Astrocyte of the spinal cord (primary cell): ENCODE measurements at regions not wholly inside any gene's neighbourhood (a gene's known extent, or its start where the extent isn't known, plus 50 kb on each side); places are given as distances from the start of the nearest gene placed in this dataset.

Experiments used
- DNase-seq: peaks from one replicate; pipeline ENCODE4 v3.0.0; 2011; ENCODE audit warnings: low read depth, low spot score
- H3K4me3 ChIP-seq: 2 replicates; pipeline ENCODE4 v1.5.1; 2011; ENCODE audit warnings: low read depth, mild to moderate bottlenecking, low read length, moderate library complexity
- CTCF ChIP-seq: IDR thresholded peaks from 2 replicates; pipeline ENCODE4 v1.5.1; 2012; ENCODE audit warnings: low read depth, mild to moderate bottlenecking, low read length, inconsistent platforms
- in situ Hi-C: cut with HindIII; loops from 2 replicates; pipeline ENCODE4 v1.10.0; 2017; ENCODE audit warnings: low sequenced_read_pairs

GRCh38 chr2:239717706-239718105 lies 307.4 kb downstream of the NDUFA10 start:
- no peak overlapping the region for H3K4me3 ChIP-seq
- no peak for TF ChIP-seq CTCF
- no peak for DNase-seq
- in situ Hi-C loops = no loop called here

DNA sequence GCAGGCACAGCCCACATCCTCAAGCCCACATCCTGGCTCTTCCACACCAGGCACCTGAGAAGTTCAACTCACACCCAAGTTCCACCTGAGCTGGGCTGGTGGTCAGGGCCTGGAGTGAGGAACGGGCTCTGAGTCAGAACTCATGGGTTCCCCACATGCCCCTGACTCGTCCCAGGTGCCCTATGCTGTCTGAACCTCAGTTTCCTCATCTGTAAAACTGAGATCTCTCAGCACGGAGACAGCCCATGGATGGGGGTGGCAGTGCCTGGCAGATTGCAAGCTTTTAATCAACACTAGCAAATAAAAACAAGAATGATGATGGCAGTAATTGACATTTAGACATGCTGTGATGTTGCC lies 307.8 kb downstream of the NDUFA10 start:
- no peak overlapping the region for H3K4me3 ChIP-seq
- TF ChIP-seq CTCF = no peak
- no peak for DNase-seq
- in situ Hi-C loops = no loop called here

DNA sequence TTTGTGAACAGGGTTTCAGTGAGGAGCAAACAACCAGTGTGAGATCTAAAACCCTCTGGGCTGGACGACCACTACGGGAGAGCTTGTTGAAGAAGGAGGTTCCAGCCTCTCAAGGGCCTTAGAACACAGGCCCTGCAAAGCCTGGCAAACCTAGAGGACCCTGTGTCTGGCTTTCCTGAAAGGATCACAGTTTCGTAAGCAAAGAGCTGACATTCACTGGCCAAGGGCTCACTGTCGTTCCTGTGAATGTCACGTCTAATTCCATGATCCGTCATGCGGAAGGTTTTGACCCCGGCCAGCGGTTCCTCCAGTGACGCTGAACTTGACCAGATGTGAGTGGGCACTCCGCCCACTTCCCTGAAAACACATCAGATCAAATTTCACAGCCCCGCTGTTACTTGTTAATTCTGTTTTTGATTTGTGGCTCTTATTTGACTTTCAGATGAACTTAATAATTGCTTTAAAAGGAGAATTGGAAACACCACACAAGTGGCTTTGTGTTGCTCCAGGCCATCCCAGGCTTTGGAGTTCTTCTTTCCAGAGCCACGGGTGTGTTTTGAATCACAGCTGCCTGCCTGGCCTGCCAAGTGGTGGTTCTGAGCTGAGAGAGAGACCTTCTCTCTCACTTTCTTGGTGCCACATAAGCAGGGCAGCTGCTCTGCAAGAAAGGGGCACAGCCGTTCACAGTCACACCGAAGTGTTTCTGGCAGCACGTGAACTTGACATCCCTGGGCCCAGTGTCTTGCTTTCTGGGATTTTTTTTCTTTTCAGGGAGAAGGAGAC lies 308.4 kb downstream of the NDUFA10 start:
- in situ Hi-C loops = no loop called here
- H3K4me3 ChIP-seq = no peak overlapping the region
- TF ChIP-seq CTCF = no peak
- DNase-seq = no peak

DNA sequence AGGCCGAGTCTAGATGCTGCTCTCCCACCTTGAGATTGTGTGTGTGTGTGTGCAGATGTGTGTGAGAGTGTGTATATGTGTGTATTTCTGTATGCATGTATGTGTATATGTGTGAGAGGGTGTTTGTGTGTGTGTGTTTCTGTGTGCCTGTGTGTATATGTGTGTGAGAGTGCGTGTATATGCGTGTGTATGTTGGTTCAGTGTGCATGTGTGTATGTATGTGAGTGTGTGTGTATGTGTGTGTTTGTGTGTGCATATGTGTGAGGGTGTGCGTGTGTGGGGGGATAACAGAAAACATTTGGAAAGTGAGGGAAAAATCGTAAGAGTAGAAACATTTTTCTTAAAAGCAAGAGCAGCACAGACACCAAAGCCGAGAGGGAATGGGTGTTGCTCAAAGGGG lies 309.1 kb downstream of the NDUFA10 start:
- DNase-seq = no peak
- no peak for TF ChIP-seq CTCF
- in situ Hi-C loops = no loop called here
- H3K4me3 ChIP-seq = no peak overlapping the region

DNA sequence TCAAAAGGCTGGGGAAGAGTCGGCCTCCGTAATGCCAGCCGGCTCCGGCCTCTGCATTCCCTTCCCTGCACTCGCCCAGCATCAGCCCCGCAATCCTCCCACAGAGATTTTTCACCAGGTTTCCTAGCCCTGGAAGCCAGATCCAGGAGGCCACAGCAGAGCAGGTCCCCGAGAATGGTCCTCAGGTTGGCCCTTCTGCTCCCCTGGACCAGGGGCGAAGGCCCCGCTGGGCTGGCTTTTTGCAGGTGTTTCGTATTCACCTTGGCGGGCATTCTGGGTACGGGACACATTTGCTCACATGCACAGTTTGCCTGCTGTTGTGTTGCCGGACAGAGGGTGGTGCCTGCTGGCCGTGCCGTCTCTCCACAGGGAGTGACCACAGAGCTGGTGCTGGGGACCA lies 309.5 kb downstream of the NDUFA10 start:
- no peak for DNase-seq
- in situ Hi-C loops = no loop called here
- no peak for TF ChIP-seq CTCF

DNA sequence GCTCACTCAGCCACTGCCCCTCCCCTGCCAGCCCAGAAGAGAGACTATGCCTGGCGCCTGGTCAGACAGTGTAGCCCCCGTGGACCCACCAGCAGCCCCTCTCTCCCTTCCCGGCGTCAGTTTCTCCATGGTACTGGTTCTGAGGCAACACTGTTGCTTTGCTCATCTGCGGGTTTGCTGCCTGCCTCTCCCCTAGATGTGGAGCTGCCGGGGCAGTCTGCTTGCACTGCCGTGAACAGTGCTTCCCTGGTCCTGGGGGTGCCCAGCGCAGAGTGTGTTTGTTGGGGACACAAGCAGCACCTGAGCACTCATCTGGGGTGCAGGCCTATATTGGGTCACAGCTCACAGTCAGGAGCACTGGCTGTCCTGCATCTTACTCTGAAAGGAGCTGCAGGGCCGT lies 309.9 kb downstream of the NDUFA10 start:
- no peak overlapping the region for H3K4me3 ChIP-seq
- in situ Hi-C loops = no loop called here
- no peak for TF ChIP-seq CTCF
- DNase-seq = no peak

More for the DNA sequence above, 309.5 kb downstream of the NDUFA10 start:
- H3K4me3 ChIP-seq = no peak overlapping the region
